ENCODE measurements at regions not wholly inside any gene's neighbourhood (a gene's known extent, or its start where the extent isn't known, plus 50 kb on each side); places are given as distances from the start of the nearest gene placed in this dataset.

GRCh38 chr13:63344711-63345110, 1929.1 kb upstream of the PCDH20 start:
- no peak overlapping the region for H3K4me2 ChIP-seq (ENCODE audit: low read depth, low read length, poor library complexity, severe bottlenecking)
- H3K9me2 ChIP-seq (replicated peaks; ENCODE audit: insufficient read depth, low read length) = no peaks in the 10 kb centered on the region
- no peaks in the 10 kb centered on the region for H3K9me3 ChIP-seq (ENCODE audit: insufficient read depth, low read length)
- no peak overlapping the region for H2AFZ ChIP-seq (ENCODE audit: low read depth, low read length, severe bottlenecking)
- no peaks in the 10 kb centered on the region for H4K20me1 ChIP-seq (ENCODE audit: low read depth, low read length)
- H3K27ac ChIP-seq (ENCODE audit: low read depth, low read length) = no peak overlapping the region
- TF ChIP-seq CTCF (IDR thresholded peaks at IDR 0.05; ENCODE audit: insufficient read depth, low read length, poor library complexity, severe bottlenecking) (no peak), EZH2phosphoT487 (conservative IDR thresholded peaks at IDR 0.05; ENCODE audit: low read length) (no peak)
- H3K4me3 ChIP-seq (ENCODE audit: insufficient read depth, low read length, poor library complexity, severe bottlenecking) = no peak overlapping the region
- H3F3A ChIP-seq (ENCODE audit: insufficient read depth) = no peaks in the 10 kb centered on the region
- H3K9ac ChIP-seq (ENCODE audit: low read length) = no peak overlapping the region
- no peaks in the 10 kb centered on the region for H3K27me3 ChIP-seq (ENCODE audit: low read length)
- no peaks in the 10 kb centered on the region for H3K36me3 ChIP-seq (ENCODE audit: low read length)
- no peaks in the 10 kb centered on the region for H3K79me2 ChIP-seq (ENCODE audit: insufficient read depth, low read length)

DNA sequence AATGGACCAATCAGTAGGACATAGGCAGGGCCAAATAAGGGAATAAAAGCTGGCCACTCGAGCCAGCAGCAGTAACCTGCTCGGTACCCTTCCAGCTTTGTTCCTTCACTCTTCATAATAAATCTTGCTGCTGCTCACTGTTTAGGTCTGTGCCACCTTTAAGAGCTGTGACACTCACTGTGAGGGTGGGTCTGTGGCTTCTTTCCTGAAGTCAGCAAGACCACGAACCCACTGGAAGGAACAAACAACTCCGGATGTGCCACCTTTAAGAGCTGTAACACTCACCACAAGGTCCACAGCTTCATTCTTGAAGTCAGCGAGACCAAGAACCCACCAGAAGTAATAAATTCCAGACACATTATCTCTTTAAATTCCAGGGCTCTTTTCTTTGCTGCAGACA, 1922.3 kb upstream of the PCDH20 start:
- TF ChIP-seq EZH2phosphoT487 (conservative IDR thresholded peaks at IDR 0.05; ENCODE audit: low read length) (no peak), CTCF (IDR thresholded peaks at IDR 0.05; ENCODE audit: insufficient read depth, low read length, poor library complexity, severe bottlenecking) (no peak)
- Histone ChIP-seq H3F3A (ENCODE audit: insufficient read depth) (no peaks in the 10 kb centered on the region), H3K36me3 (ENCODE audit: low read length) (no peaks in the 10 kb centered on the region), H4K20me1 (ENCODE audit: low read depth, low read length) (no peaks in the 10 kb centered on the region), H3K9me3 (ENCODE audit: insufficient read depth, low read length) (no peaks in the 10 kb centered on the region), H3K79me2 (ENCODE audit: insufficient read depth, low read length) (no peaks in the 10 kb centered on the region), H3K9me2 (replicated peaks; ENCODE audit: insufficient read depth, low read length) (no peaks in the 10 kb centered on the region), H3K4me2 (ENCODE audit: low read depth, low read length, poor library complexity, severe bottlenecking) (no peak overlapping the region), H3K9ac (ENCODE audit: low read length) (no peak overlapping the region), H3K4me3 (ENCODE audit: insufficient read depth, low read length, poor library complexity, severe bottlenecking) (no peak overlapping the region), H2AFZ (ENCODE audit: low read depth, low read length, severe bottlenecking) (no peak overlapping the region), H3K27me3 (ENCODE audit: low read length) (no peaks in the 10 kb centered on the region), H3K27ac (ENCODE audit: low read depth, low read length) (no peak overlapping the region)

DNA sequence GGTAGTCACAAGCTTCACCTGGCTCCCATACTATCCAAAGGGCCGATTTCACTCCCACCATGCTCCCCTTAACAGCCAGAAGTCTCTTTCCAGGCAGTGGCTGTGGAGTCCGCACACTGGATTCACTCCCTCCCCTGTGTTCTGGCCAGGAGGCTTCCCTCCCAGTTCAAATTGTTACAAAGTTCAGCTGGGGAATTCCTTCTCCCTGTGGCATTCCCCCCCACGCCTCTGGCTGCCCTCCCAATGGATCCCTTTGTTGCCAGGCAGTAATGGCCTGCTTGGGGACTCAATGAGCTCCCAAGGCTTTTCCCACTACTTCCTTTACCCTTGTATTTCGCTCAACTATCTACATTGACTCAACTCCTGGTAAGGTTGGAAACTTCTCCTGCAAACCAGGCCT, 1921.4 kb upstream of the PCDH20 start:
- no peak overlapping the region for H3K4me2 ChIP-seq (ENCODE audit: low read depth, low read length, poor library complexity, severe bottlenecking)
- no peak overlapping the region for H3K9ac ChIP-seq (ENCODE audit: low read length)
- H3K27ac ChIP-seq (ENCODE audit: low read depth, low read length) = no peak overlapping the region
- H3K36me3 ChIP-seq (ENCODE audit: low read length) = no peaks in the 10 kb centered on the region
- TF ChIP-seq EZH2phosphoT487 (conservative IDR thresholded peaks at IDR 0.05; ENCODE audit: low read length) (no peak), CTCF (IDR thresholded peaks at IDR 0.05; ENCODE audit: insufficient read depth, low read length, poor library complexity, severe bottlenecking) (no peak)
- no peaks in the 10 kb centered on the region for H3K27me3 ChIP-seq (ENCODE audit: low read length)
- H3F3A ChIP-seq (ENCODE audit: insufficient read depth) = no peaks in the 10 kb centered on the region
- H3K9me2 ChIP-seq (replicated peaks; ENCODE audit: insufficient read depth, low read length) = no peaks in the 10 kb centered on the region
- no peaks in the 10 kb centered on the region for H4K20me1 ChIP-seq (ENCODE audit: low read depth, low read length)
- H3K4me3 ChIP-seq (ENCODE audit: insufficient read depth, low read length, poor library complexity, severe bottlenecking) = no peak overlapping the region
- no peaks in the 10 kb centered on the region; the same call in 1 of the 2 replicates for H3K9me3 ChIP-seq (ENCODE audit: insufficient read depth, low read length)
- H2AFZ ChIP-seq (ENCODE audit: low read depth, low read length, severe bottlenecking) = no peak overlapping the region
- H3K79me2 ChIP-seq (ENCODE audit: insufficient read depth, low read length) = no peaks in the 10 kb centered on the region

All from SU-DHL-6 (cell line).